Loucy (cell line): ENCODE measurements at regions not wholly inside any gene's neighbourhood (a gene's known extent, or its start where the extent isn't known, plus 50 kb on each side); places are given as distances from the start of the nearest gene placed in this dataset.
"Not testable (repeated sequence)": the region's sequence is repeated elsewhere in the genome, so short reads cannot be mapped to it uniquely, and the experiment has no call there.

Experiments
- H2AFZ ChIP-seq: fragments of 200-600 bp; sonication (generic); 2 replicates; pipeline ENCODE4 v1.6.0; 2016; ENCODE audit warnings: antibody characterized with exemption, mild to moderate bottlenecking, low read length, moderate library complexity
- H3F3A ChIP-seq: fragments of 200-600 bp; 2 replicates; pipeline ENCODE4 v1.6.0; 2016; ENCODE audit warnings: antibody characterized with exemption, low read depth, mild to moderate bottlenecking
- H3K27me3 ChIP-seq: fragments of 200-600 bp; sonication (generic); 2 replicates; pipeline ENCODE4 v1.6.1; 2014; ENCODE audit warnings: low read length, mild to moderate bottlenecking; ENCODE audit not compliant: insufficient read depth, poor library complexity, severe bottlenecking
- H3K36me3 ChIP-seq: fragments of 200-600 bp; sonication (generic); 2 replicates; pipeline ENCODE4 v1.6.1; 2016; ENCODE audit warnings: low read length; ENCODE audit not compliant: insufficient read depth
- H3K4me1 ChIP-seq: fragments of 200-600 bp; sonication (generic); 2 replicates; pipeline ENCODE4 v1.5.1; 2014; ENCODE audit warnings: low read length, mild to moderate bottlenecking; ENCODE audit not compliant: insufficient read depth, poor library complexity, severe bottlenecking
- H3K4me2 ChIP-seq: fragments of 200-600 bp; sonication (generic); 2 replicates; pipeline ENCODE4 v1.6.0; 2014; ENCODE audit warnings: antibody characterized with exemption, low read length, low read depth, mild to moderate bottlenecking; ENCODE audit not compliant: poor library complexity, severe bottlenecking
- H3K4me3 ChIP-seq: fragments of 200-600 bp; sonication (generic); 2 replicates; pipeline ENCODE4 v1.5.1; 2014; ENCODE audit warnings: low read length, mild to moderate bottlenecking, mixed read lengths; ENCODE audit not compliant: poor library complexity, severe bottlenecking
- H3K79me2 ChIP-seq: fragments of 200-600 bp; sonication (generic); 2 replicates; pipeline ENCODE4 v1.6.1; 2014; ENCODE audit warnings: low read length; ENCODE audit not compliant: insufficient read depth
- H3K9ac ChIP-seq: fragments of 200-600 bp; sonication (generic); 2 replicates; pipeline ENCODE4 v1.6.0; 2014; ENCODE audit warnings: mild to moderate bottlenecking, low read depth, low read length, moderate library complexity; ENCODE audit not compliant: poor library complexity, severe bottlenecking
- H3K9me2 ChIP-seq: fragments of 200-600 bp; sonication (generic); replicated peaks from 2 replicates; pipeline ENCODE4 v1.6.1; 2016; ENCODE audit warnings: low read depth, low read length, mixed read lengths
- H3K9me3 ChIP-seq: fragments of 200-600 bp; sonication (generic); 2 replicates; pipeline ENCODE4 v1.6.1; 2014; ENCODE audit warnings: mild to moderate bottlenecking, antibody characterized with exemption, low read length, low read depth; ENCODE audit not compliant: insufficient read depth
- H4K20me1 ChIP-seq: fragments of 200-600 bp; sonication (generic); 2 replicates; pipeline ENCODE4 v1.6.0; 2014; ENCODE audit warnings: antibody characterized with exemption, low read length, mild to moderate bottlenecking; ENCODE audit not compliant: insufficient read depth, poor library complexity, severe bottlenecking
- EZH2phosphoT487 ChIP-seq: fragments of 200-600 bp; IDR thresholded peaks from 2 replicates; pipeline ENCODE4 v1.6.1; 2018; ENCODE audit warnings: antibody characterized with exemption, mild to moderate bottlenecking, moderate library complexity, borderline replicate concordance
- TF ChIP-seq, protein P1 (sequence below): fragments of 200-600 bp; sonication (generic); conservative IDR thresholded peaks from 2 replicates; pipeline ENCODE4 v1.5.1; 2014; ENCODE audit warnings: mild to moderate bottlenecking, antibody characterized with exemption, low read length

DNA sequence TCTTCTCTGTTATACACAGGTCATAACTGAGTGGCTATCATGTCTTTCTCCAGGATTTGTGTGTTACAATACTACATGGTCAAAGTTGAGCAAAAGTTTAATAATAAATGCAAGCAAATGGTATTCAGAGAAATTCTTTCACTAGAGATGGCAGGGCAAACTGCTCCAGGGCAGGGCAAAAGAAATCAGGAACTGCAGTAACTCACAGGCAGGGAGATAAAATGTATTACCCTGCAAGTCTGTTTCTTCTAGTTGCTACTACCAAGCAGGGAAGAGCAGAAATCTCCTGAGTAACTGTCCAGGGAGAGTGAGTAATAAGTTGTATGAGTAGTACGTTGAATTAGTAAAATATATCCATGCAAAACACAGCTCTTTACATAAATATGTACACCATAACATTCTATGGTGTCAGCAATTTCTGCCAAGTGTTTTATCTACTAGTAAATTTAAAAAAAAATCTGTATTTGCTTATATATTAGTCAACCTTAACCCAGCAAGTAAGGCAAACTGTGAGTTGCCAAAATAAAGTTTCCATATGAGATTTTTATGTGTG is 404.1 kb downstream of the ZEB2 start:
- TF ChIP-seq, protein P1, sequence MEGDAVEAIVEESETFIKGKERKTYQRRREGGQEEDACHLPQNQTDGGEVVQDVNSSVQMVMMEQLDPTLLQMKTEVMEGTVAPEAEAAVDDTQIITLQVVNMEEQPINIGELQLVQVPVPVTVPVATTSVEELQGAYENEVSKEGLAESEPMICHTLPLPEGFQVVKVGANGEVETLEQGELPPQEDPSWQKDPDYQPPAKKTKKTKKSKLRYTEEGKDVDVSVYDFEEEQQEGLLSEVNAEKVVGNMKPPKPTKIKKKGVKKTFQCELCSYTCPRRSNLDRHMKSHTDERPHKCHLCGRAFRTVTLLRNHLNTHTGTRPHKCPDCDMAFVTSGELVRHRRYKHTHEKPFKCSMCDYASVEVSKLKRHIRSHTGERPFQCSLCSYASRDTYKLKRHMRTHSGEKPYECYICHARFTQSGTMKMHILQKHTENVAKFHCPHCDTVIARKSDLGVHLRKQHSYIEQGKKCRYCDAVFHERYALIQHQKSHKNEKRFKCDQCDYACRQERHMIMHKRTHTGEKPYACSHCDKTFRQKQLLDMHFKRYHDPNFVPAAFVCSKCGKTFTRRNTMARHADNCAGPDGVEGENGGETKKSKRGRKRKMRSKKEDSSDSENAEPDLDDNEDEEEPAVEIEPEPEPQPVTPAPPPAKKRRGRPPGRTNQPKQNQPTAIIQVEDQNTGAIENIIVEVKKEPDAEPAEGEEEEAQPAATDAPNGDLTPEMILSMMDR: no peak
- no peak overlapping the region for H2AFZ ChIP-seq

DNA sequence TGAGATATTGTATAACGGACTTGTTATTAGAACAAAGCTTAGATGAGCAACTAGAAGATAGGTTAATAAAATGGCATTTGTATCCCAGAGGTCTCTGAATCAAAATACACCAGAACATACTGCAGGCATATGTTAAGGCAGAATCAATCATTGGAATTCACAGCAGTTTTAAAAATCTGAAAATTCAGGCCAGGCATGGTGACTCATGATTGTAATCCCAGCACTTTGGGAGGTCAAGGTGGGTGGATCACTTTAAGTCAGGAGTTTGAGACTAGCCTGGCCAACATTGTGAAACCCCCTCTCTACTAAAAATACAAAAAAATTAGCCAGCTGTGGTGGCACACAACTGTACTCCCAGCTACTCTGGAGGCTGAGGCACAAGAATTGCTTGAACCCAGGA is 405.2 kb downstream of the ZEB2 start:
- Histone ChIP-seq H3F3A (no peaks in the 10 kb centered on the region), H3K27me3 (no peaks in the 10 kb centered on the region), H3K4me3 (no peak overlapping the region)

More for the DNA sequence above, 404.1 kb downstream of the ZEB2 start:
- H3K4me1 ChIP-seq: no peaks in the 10 kb centered on the region
- H3K9ac ChIP-seq: no peak overlapping the region
- H3F3A ChIP-seq: no peaks in the 10 kb centered on the region
- no peaks in the 10 kb centered on the region for H3K79me2 ChIP-seq
- H3K4me2 ChIP-seq: no peak overlapping the region
- H4K20me1 ChIP-seq: no peaks in the 10 kb centered on the region
- no peaks in the 10 kb centered on the region for H3K27me3 ChIP-seq
- H3K9me2 ChIP-seq: no peaks in the 10 kb centered on the region
- peaks cover 4% of the 10 kb centered on the region; the same call in 1 of the 2 replicates for H3K9me3 ChIP-seq
- H3K36me3 ChIP-seq: no peaks in the 10 kb centered on the region
- H3K4me3 ChIP-seq: no peak overlapping the region

DNA sequence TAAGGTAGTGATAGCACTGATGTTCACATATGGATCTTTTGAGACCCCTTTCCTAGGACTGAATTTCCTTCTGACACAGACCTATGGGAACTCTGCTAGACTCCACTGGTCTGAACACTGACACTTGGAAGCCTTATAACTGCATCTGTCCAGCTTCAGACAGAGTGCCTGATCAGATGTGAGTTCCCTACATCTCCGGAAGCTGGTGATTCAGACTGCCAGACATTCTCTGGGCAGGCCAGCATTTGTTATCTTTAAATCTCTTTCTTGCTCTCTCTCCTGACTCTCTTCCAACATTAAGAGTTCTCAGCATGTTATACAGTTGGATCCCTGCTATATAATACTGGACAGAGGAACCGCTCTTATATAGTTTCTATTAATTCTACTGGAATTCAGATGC is 408.5 kb downstream of the ZEB2 start:
- H4K20me1 ChIP-seq: no peaks in the 10 kb centered on the region
- H3K27me3 ChIP-seq: no peaks in the 10 kb centered on the region
- H3K4me2 ChIP-seq: no peak overlapping the region
- no peaks in the 10 kb centered on the region for H3K9me2 ChIP-seq
- no peak overlapping the region for H3K9ac ChIP-seq
- no peak for TF ChIP-seq EZH2phosphoT487
- TF ChIP-seq, protein P1: no peak
- H3K4me1 ChIP-seq: no peaks in the 10 kb centered on the region
- no peak overlapping the region for H2AFZ ChIP-seq
- H3K79me2 ChIP-seq: no peaks in the 10 kb centered on the region
- peaks cover 4% of the 10 kb centered on the region; the same call in 1 of the 2 replicates for H3K9me3 ChIP-seq
- H3K4me3 ChIP-seq: no peak overlapping the region
- no peaks in the 10 kb centered on the region for H3K36me3 ChIP-seq
- H3F3A ChIP-seq: no peaks in the 10 kb centered on the region

More for the DNA sequence above, 405.2 kb downstream of the ZEB2 start:
- H4K20me1 ChIP-seq: no peaks in the 10 kb centered on the region
- peaks cover 4% of the 10 kb centered on the region; the same call in 1 of the 2 replicates for H3K9me3 ChIP-seq
- TF ChIP-seq, protein P1: no peak
- TF ChIP-seq EZH2phosphoT487: no peak
- H3K4me2 ChIP-seq: no peak overlapping the region
- no peaks in the 10 kb centered on the region for H3K79me2 ChIP-seq
- no peaks in the 10 kb centered on the region for H3K4me1 ChIP-seq
- H3K36me3 ChIP-seq: no peaks in the 10 kb centered on the region
- H3K9ac ChIP-seq: no peak overlapping the region
- no peak overlapping the region for H2AFZ ChIP-seq
- no peaks in the 10 kb centered on the region for H3K9me2 ChIP-seq

GRCh38 chr2:144106104-144106503 is 413.8 kb downstream of the ZEB2 start:
- not testable (repeated sequence) for H3K9me2 ChIP-seq, H3K4me1 ChIP-seq, H3F3A ChIP-seq, H3K27me3 ChIP-seq, H3K9me3 ChIP-seq, H4K20me1 ChIP-seq, H3K4me3 ChIP-seq, H3K79me2 ChIP-seq, H3K4me2 ChIP-seq, H3K9ac ChIP-seq, H2AFZ ChIP-seq, H3K36me3 ChIP-seq
